H1 (cell line): ENCODE measurements at regions not wholly inside any gene's neighbourhood (a gene's known extent, or its start where the extent isn't known, plus 50 kb on each side); places are given as distances from the start of the nearest gene placed in this dataset.

Source experiments
- CTCF ChIA-PET: fragments of 300-600 bp; sonication (Branson Sonifier 250); formaldehyde crosslinking; loops from one replicate; lab custom pipeline; 2021; ENCODE audit not compliant: partially characterized antibody; lab: Charles Lee
- POLR2A ChIA-PET: fragments of 300-600 bp; sonication (Branson Sonifier 250); formaldehyde crosslinking; loops from one replicate; lab custom pipeline; 2021; ENCODE audit warnings: inconsistent platforms; ENCODE audit not compliant: partially characterized antibody; lab: Charles Lee
- DNase-seq, 2 experiments: peaks; one replicate each; pipeline versions ENCODE4 v3.0.0 to v3.0.0-alpha.2; 2010 to 2022; ENCODE audit warnings: low spot score in 2 of 2, low read depth in 1 of 2, mixed read lengths in 1 of 2
- FAIRE-seq: peaks from 2 replicates; lab custom pipeline; 2011; peaks lifted over from hg19 to GRCh38; lab: Jason Lieb, UNC
- H2AFZ ChIP-seq: 2 replicates; pipeline ENCODE4 v1.8.1; 2012; ENCODE audit warnings: low read length, inconsistent platforms
- H2AK5ac ChIP-seq: 2 replicates; pipeline ENCODE4 v1.6.1; 2013; ENCODE audit warnings: low read depth, low read length
- H2BK120ac ChIP-seq: replicated peaks from 2 replicates; pipeline ENCODE3; 2013; ENCODE audit warnings: low read depth, low read length, inconsistent platforms
- H2BK12ac ChIP-seq: 2 replicates; pipeline ENCODE4 v1.6.1; 2013; ENCODE audit warnings: low read depth, low read length
- H2BK15ac ChIP-seq: 2 replicates; pipeline ENCODE4 v1.6.1; 2013; ENCODE audit warnings: low read length
- H2BK20ac ChIP-seq: 2 replicates; pipeline ENCODE4 v1.6.1; 2013; ENCODE audit warnings: low read length
- H2BK5ac ChIP-seq: 2 replicates; pipeline ENCODE4 v1.6.1; 2013; ENCODE audit warnings: low read depth, low read length
- H3K14ac ChIP-seq: 2 replicates; pipeline ENCODE4 v1.6.1; 2013; ENCODE audit warnings: inconsistent platforms; ENCODE audit not compliant: insufficient read length
- H3K18ac ChIP-seq: 2 replicates; pipeline ENCODE4 v1.6.1; 2013; ENCODE audit warnings: low read length; ENCODE audit errors: extremely low read depth
- H3K23ac ChIP-seq: 2 replicates; pipeline ENCODE4 v1.6.1; 2013; ENCODE audit warnings: inconsistent platforms; ENCODE audit not compliant: insufficient read length
- H3K23me2 ChIP-seq: 2 replicates; pipeline ENCODE4 v1.6.1; 2013; ENCODE audit warnings: low read depth, low read length
- H3K27ac ChIP-seq: 2 replicates; pipeline ENCODE4 v1.6.1; 2011; ENCODE audit warnings: low read depth, low read length, inconsistent platforms
- H3K27me3 ChIP-seq, 4 experiments: replicated peaks in 1 of 4; 1 replicate in 1 of 4; 2 replicates in 3 of 4; pipeline versions ENCODE4 v1.6.1 to v1.8.1; 2011 to 2013; ENCODE audit warnings: low read length in 3 of 4, mild to moderate bottlenecking in 3 of 4, inconsistent platforms in 2 of 4, mixed read lengths in 2 of 4, moderate library complexity in 1 of 4; ENCODE audit not compliant: control insufficient read depth in 3 of 4, insufficient read depth in 3 of 4; ENCODE audit errors: extremely low read depth in 1 of 4
- H3K36me3 ChIP-seq, 4 experiments: 2 replicates each; pipeline versions ENCODE4 v1.6.1 to v1.8.1; 2011 to 2013; ENCODE audit warnings: mild to moderate bottlenecking in 4 of 4, low read length in 3 of 4, moderate library complexity in 2 of 4, control low read depth in 1 of 4, inconsistent platforms in 1 of 4; ENCODE audit not compliant: insufficient read depth in 4 of 4, control insufficient read depth in 2 of 4
- H3K4ac ChIP-seq: replicated peaks from 2 replicates; pipeline ENCODE3; 2013; ENCODE audit warnings: low read length, low read depth, mixed read lengths, inconsistent platforms; ENCODE audit not compliant: insufficient read length
- H3K4me1 ChIP-seq, 4 experiments: replicated peaks in 1 of 4; 1 replicate in 1 of 4; 2 replicates in 3 of 4; pipeline versions ENCODE4 v1.6.1 to v1.8.1; 2011 to 2013; ENCODE audit warnings: low read length in 3 of 4, inconsistent platforms in 2 of 4, mixed read lengths in 1 of 4; ENCODE audit not compliant: insufficient read depth in 4 of 4, control insufficient read depth in 3 of 4
- H3K4me2 ChIP-seq, 2 experiments: 2 replicates each; pipeline versions ENCODE4 v1.6.1 to v1.8.1; 2011 to 2013; ENCODE audit warnings: low read depth in 2 of 2, low read length in 2 of 2, control low read depth in 1 of 2, inconsistent platforms in 1 of 2, mild to moderate bottlenecking in 1 of 2; ENCODE audit not compliant: insufficient read depth in 1 of 2
- H3K4me3 ChIP-seq, 4 experiments: fragments of 200-600, 300-600 bp in 1 of 4; sonication (generic), shearing (Covaris generic), sonication (Bioruptor Twin) in 1 of 4; 2 replicates each; pipeline versions ENCODE4 v1.5.1 to v1.8.1; 2011 to 2016; ENCODE audit warnings: low read length in 4 of 4, low read depth in 3 of 4, control low read depth in 2 of 4, inconsistent platforms in 2 of 4, mild to moderate bottlenecking in 2 of 4, mixed read lengths in 1 of 4, moderate library complexity in 1 of 4; ENCODE audit not compliant: insufficient read depth in 2 of 4; ENCODE audit errors: extremely low read depth in 1 of 4
- H3K56ac ChIP-seq: replicated peaks from 2 replicates; pipeline ENCODE3; 2013; ENCODE audit warnings: low read depth, mild to moderate bottlenecking, mixed read lengths, low read length, inconsistent platforms; ENCODE audit not compliant: insufficient read length
- H3K79me1 ChIP-seq: 2 replicates; pipeline ENCODE4 v1.6.1; 2013; ENCODE audit warnings: low read depth, low read length, control low read depth
- H3K79me2 ChIP-seq, 2 experiments: 2 replicates each; pipeline versions ENCODE4 v1.6.1 to v1.8.1; 2012 to 2013; ENCODE audit warnings: low read length in 2 of 2, mild to moderate bottlenecking in 2 of 2, inconsistent platforms in 1 of 2; ENCODE audit not compliant: insufficient read depth in 2 of 2, control insufficient read depth in 1 of 2
- H3K9ac ChIP-seq, 4 experiments: replicated peaks in 1 of 4; 1 replicate in 1 of 4; 2 replicates in 3 of 4; pipeline versions ENCODE4 v1.6.1 to v1.8.1; 2011 to 2013; ENCODE audit warnings: low read depth in 3 of 4, low read length in 3 of 4, control low read depth in 2 of 4, mild to moderate bottlenecking in 2 of 4, moderate library complexity in 2 of 4, inconsistent platforms in 1 of 4; ENCODE audit errors: extremely low read depth in 1 of 4
- H3K9me3 ChIP-seq, 2 experiments: 2 replicates each; pipeline versions ENCODE4 v1.6.1 to v1.8.1; 2012 to 2013; ENCODE audit warnings: mild to moderate bottlenecking in 2 of 2, moderate library complexity in 2 of 2, control low read depth in 1 of 2, inconsistent platforms in 1 of 2, low read depth in 1 of 2, low read length in 1 of 2, mixed read lengths in 1 of 2; ENCODE audit not compliant: insufficient read depth in 2 of 2
- H4K20me1 ChIP-seq, 2 experiments: replicated peaks in 1 of 2; 2 replicates each; pipeline versions ENCODE3 to v1.8.1; 2011 to 2013; ENCODE audit warnings: inconsistent platforms in 2 of 2, low read length in 2 of 2, mild to moderate bottlenecking in 1 of 2; ENCODE audit not compliant: insufficient read depth in 2 of 2, control insufficient read depth in 1 of 2
- H4K5ac ChIP-seq: 2 replicates; pipeline ENCODE4 v1.6.1; 2013; ENCODE audit warnings: low read length, low read depth, mixed read lengths, inconsistent platforms; ENCODE audit not compliant: insufficient read length
- H4K8ac ChIP-seq: 2 replicates; pipeline ENCODE4 v1.8.0; 2013; ENCODE audit warnings: mild to moderate bottlenecking, moderate library complexity, low read length, inconsistent platforms; ENCODE audit not compliant: insufficient read depth; ENCODE audit errors: extremely low read depth
- H4K91ac ChIP-seq: replicated peaks from 2 replicates; pipeline ENCODE3; 2013; ENCODE audit warnings: low read length, mixed read lengths, inconsistent platforms; ENCODE audit not compliant: insufficient read length
- CBX5 ChIP-seq: fragments of 300-800, 300-1000 bp; sonication (generic); IDR thresholded peaks from 2 replicates; pipeline ENCODE4 v1.7.1; 2016; ENCODE audit warnings: antibody characterized with exemption, low read length, low read depth
- CTBP2 ChIP-seq: IDR thresholded peaks from 2 replicates; pipeline ENCODE4 v1.7.0; 2011; ENCODE audit warnings: borderline replicate concordance, mild to moderate bottlenecking, moderate library complexity, mixed read lengths, low read length; ENCODE audit not compliant: insufficient read depth, insufficient read length
- EGR1 ChIP-seq: IDR thresholded peaks from 2 replicates; pipeline ENCODE4 v1.6.1; 2011; ENCODE audit warnings: low read depth, low read length, borderline replicate concordance
- NRF1 ChIP-seq: IDR thresholded peaks from 2 replicates; pipeline ENCODE4 v1.6.1; 2011; ENCODE audit warnings: mild to moderate bottlenecking, low read depth, low read length, improper control_type of control experiment
- POLR2A ChIP-seq, 2 experiments: IDR thresholded peaks; 1 replicate in 1 of 2; 2 replicates in 1 of 2; pipeline ENCODE4 v1.6.1; 2011; ENCODE audit warnings: low read depth in 2 of 2, low read length in 2 of 2, mild to moderate bottlenecking in 2 of 2; ENCODE audit errors: control extremely low read depth in 1 of 2
- RBBP5 ChIP-seq: IDR thresholded peaks from 2 replicates; pipeline ENCODE4 v1.7.1; 2012; ENCODE audit warnings: low read depth, mild to moderate bottlenecking, inconsistent platforms, low read length, moderate library complexity, borderline replicate concordance
- RFX5 ChIP-seq: IDR thresholded peaks from 2 replicates; pipeline ENCODE4 v1.6.1; 2011; ENCODE audit warnings: low read depth, low read length, improper control_type of control experiment, borderline replicate concordance
- RXRA ChIP-seq: IDR thresholded peaks from 2 replicates; pipeline ENCODE4 v1.6.1; 2011; ENCODE audit warnings: low read depth, mild to moderate bottlenecking, low read length, moderate library complexity; ENCODE audit not compliant: insufficient read depth
- SP2 ChIP-seq: IDR thresholded peaks from 2 replicates; pipeline ENCODE4 v1.6.1; 2012; ENCODE audit warnings: mild to moderate bottlenecking, low read length, inconsistent platforms
- TAF7 ChIP-seq: optimal IDR thresholded peaks from 2 replicates; pipeline ENCODE3; 2011; ENCODE audit warnings: low read depth, mild to moderate bottlenecking, inconsistent platforms, low read length, moderate library complexity, borderline replicate concordance
- TCF12 ChIP-seq: IDR thresholded peaks from 2 replicates; pipeline ENCODE4 v1.6.1; 2011; ENCODE audit warnings: low read depth, mild to moderate bottlenecking, low read length
- ZNF274 ChIP-seq: IDR thresholded peaks from 2 replicates; pipeline ENCODE4 v1.7.0; 2012; ENCODE audit warnings: low read length, borderline replicate concordance; ENCODE audit errors: extremely low read depth
- WGBS, 2 experiments: shearing (Covaris generic) in 1 of 2; methylation state at CpG; one replicate each; pipeline versions ENCODE4 v1.1.6 to v1.1.7; 2013 to 2015; ENCODE audit warnings: low lambda C conversion rate in 2 of 2, mixed read lengths in 2 of 2, inconsistent platforms in 1 of 2, low coverage in 1 of 2, missing lambda C conversion rate in 1 of 2; ENCODE audit not compliant: insufficient replicate concordance in 2 of 2, insufficient coverage in 1 of 2, insufficient read length in 1 of 2; ENCODE audit errors: extremely low coverage in 1 of 2, missing lambda C conversion rate in 1 of 2; 5-methylcytosine and 5-hydroxymethylcytosine counted together

DNA sequence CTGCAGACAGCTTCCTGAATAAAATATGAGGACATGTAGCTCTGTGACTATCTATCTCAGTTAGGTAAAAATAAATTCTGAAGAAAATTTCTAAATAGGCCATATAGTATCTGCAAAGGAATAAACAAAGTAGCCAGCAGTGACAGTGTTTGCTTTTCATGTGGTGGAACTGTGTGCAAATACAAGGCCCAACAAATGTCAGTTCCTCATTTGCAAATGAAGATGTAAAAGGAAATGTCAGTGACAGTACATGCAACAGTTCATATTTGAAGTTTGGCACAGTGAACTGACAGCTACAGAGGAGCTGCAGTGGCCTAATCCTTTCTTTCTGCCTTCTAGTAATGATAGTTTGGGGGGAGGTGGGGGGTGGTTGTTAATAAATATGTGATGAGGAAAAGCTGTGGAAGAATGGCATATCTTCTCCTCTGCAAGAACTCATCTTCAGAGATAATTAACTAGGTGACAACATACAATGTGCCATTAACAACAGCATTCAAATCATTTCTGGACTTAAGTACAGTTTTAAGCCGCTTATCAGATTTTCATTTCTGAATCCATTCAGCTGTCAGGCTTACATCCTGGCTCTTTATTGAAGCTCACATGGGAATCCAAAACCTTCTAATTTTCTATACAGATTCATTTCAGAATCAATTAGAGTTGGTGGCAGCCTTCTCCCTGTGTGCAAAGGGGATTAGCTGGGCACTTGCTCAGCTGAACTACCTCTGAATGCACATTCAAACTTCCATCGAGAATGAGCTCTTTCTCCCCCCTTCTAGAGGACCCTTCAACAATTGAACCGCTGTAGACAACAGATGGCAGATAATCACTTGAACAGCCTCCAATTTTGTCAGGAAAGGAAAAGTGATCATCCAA is 1059.0 kb upstream of the EPHA7 start:
- Histone ChIP-seq H3K18ac (no peak overlapping the region), H3K79me2 (no peaks in the 10 kb centered on the region), H2AK5ac (no peak overlapping the region), H3K79me1 (no peaks in the 10 kb centered on the region), H3K36me3 (no peaks in the 10 kb centered on the region; a peak in 1 of 8 replicates), H3K4me2 (no peak overlapping the region), H3K9me3 (0 out of 4 replicates have a peak, but pooled peaks cover 0 to 2% of the 10 kb centered on the region in 2 experiments), H3K23me2 (no peaks in the 10 kb centered on the region), H4K91ac (no peak overlapping the region), H2BK5ac (no peak overlapping the region), H4K20me1 (no peaks in the 10 kb centered on the region), H3K4me1 (no peaks in the 10 kb centered on the region), H2BK15ac (no peak overlapping the region), H3K56ac (no peak overlapping the region), H2BK120ac (no peak overlapping the region), H3K4me3 (no peak overlapping the region), H3K9ac (no peak overlapping the region), H2AFZ (peak overlapping the region; percentile 70; the same call in 1 of the 2 replicates), H3K4ac (no peak overlapping the region), H2BK12ac (no peak overlapping the region), H2BK20ac (no peak overlapping the region), H3K14ac (no peak overlapping the region), H3K27ac (no peak overlapping the region), H4K5ac (no peak overlapping the region), H4K8ac (no peak overlapping the region), H3K23ac (no peak overlapping the region), H3K27me3 (no peaks in the 10 kb centered on the region)
- ChIA-PET CTCF (interaction anchor here (1.6 kb wide), 1 partner anchor 9 kb away, joined by 4 read pairs; no protein-coding TSS in a partner anchor), POLR2A (no interaction called here)
- 91% methylated on average over 3 of the region's 3 CpGs; no CpG with 5 or more reads in 1 of the 2 experiments for WGBS, 2 experiments
- DNase-seq (no peak), FAIRE-seq (no peak)
- TF ChIP-seq RBBP5 (no peak), TCF12 (no peak), ZNF274 (no peak), EGR1 (no peak), RFX5 (no peak), POLR2A (IDR thresholded peaks at IDR 0.05; ENCODE audit: control extremely low read depth in 1 of 2, low read depth in 2 of 2, low read length in 2 of 2) (no peak), CBX5 (no peak), SP2 (no peak), CTBP2 (no peak), NRF1 (no peak), TAF7 (no peak), RXRA (no peak)
